ENCODE measurements at regions not wholly inside any gene's neighbourhood (a gene's known extent, or its start where the extent isn't known, plus 50 kb on each side); places are given as distances from the start of the nearest gene placed in this dataset.

- Histone ChIP-seq H3K27ac (ENCODE audit: low read depth, low read length) (no peak overlapping the region), H3K4me2 (ENCODE audit: low read length) (no peak overlapping the region), H3K4me3 (ENCODE audit: insufficient read depth, low read depth, low read length) (no peak overlapping the region), H4K20me1 (ENCODE audit: insufficient read depth, low read length) (no peaks in the 10 kb centered on the region), H3K9me3 (ENCODE audit: insufficient read depth, low read depth, low read length) (peaks cover 4% of the 10 kb centered on the region), H3K4me1 (ENCODE audit: insufficient read depth, low read length) (no peaks in the 10 kb centered on the region), H3K36me3 (ENCODE audit: insufficient read depth, low read length) (no peaks in the 10 kb centered on the region), H3K79me2 (ENCODE audit: insufficient read depth, low read length) (no peaks in the 10 kb centered on the region), H3K27me3 (ENCODE audit: insufficient read depth, low read length) (no peaks in the 10 kb centered on the region), H2AFZ (ENCODE audit: low read depth, low read length) (no peak overlapping the region), H3K9ac (ENCODE audit: low read length) (no peak overlapping the region)
- TF ChIP-seq CTCF (IDR thresholded peaks at IDR 0.05; ENCODE audit: insufficient read depth, low read depth, low read length) (no peak), EZH2 (IDR thresholded peaks at IDR 0.05; ENCODE audit: insufficient read depth, low read length) (no peak)
- Mint-ChIP-seq H3K27ac (ENCODE audit: unreplicated experiment) (no peak overlapping the region), H3K4me3 (ENCODE audit: unreplicated experiment) (no peak overlapping the region), H3K9me3 (ENCODE audit: unreplicated experiment) (peaks cover 2% of the 10 kb centered on the region), H3K4me1 (ENCODE audit: low read depth, unreplicated experiment) (peaks cover 1% of the 10 kb centered on the region), H3K36me3 (ENCODE audit: low read depth, unreplicated experiment) (no peaks in the 10 kb centered on the region), H3K27me3 (ENCODE audit: low read depth, unreplicated experiment) (peaks cover 3% of the 10 kb centered on the region)
- FAIRE-seq (no peak), DNase-seq (ENCODE audit: low read depth) (no peak)
These were observed 459.0 kb downstream of the SH2D4B start for GRCh38 chr10:80996615-80997193.

GRCh38 chr10:81000781-81001180 lies 463.1 kb downstream of the SH2D4B start:
- H3K27ac Mint-ChIP-seq (ENCODE audit: unreplicated experiment) = no peak overlapping the region

More at GRCh38 chr10:81000781-81001180, 463.1 kb downstream of the SH2D4B start:
- Mint-ChIP-seq H3K36me3 (ENCODE audit: low read depth, unreplicated experiment) (no peaks in the 10 kb centered on the region), H3K27me3 (ENCODE audit: low read depth, unreplicated experiment) (peaks cover 3% of the 10 kb centered on the region), H3K4me1 (ENCODE audit: low read depth, unreplicated experiment) (peaks cover 5% of the 10 kb centered on the region), H3K9me3 (ENCODE audit: unreplicated experiment) (peaks cover 2% of the 10 kb centered on the region), H3K4me3 (ENCODE audit: unreplicated experiment) (no peak overlapping the region)
- H3K4me3 ChIP-seq (ENCODE audit: insufficient read depth, low read depth, low read length) = no peak overlapping the region
- no peak for TF ChIP-seq EZH2 (IDR thresholded peaks at IDR 0.05; ENCODE audit: insufficient read depth, low read length)
- TF ChIP-seq CTCF (IDR thresholded peaks at IDR 0.05; ENCODE audit: insufficient read depth, low read depth, low read length) = no peak
- DNase-seq (ENCODE audit: low read depth) = no peak
- no peaks in the 10 kb centered on the region for H4K20me1 ChIP-seq (ENCODE audit: insufficient read depth, low read length)
- H3K27me3 ChIP-seq (ENCODE audit: insufficient read depth, low read length) = no peaks in the 10 kb centered on the region
- H3K4me2 ChIP-seq (ENCODE audit: low read length) = no peak overlapping the region
- H3K36me3 ChIP-seq (ENCODE audit: insufficient read depth, low read length) = no peaks in the 10 kb centered on the region
- H2AFZ ChIP-seq (ENCODE audit: low read depth, low read length) = no peak overlapping the region
- H3K9ac ChIP-seq (ENCODE audit: low read length) = no peak overlapping the region
- peaks cover 4% of the 10 kb centered on the region for H3K9me3 ChIP-seq (ENCODE audit: insufficient read depth, low read depth, low read length)
- H3K79me2 ChIP-seq (ENCODE audit: insufficient read depth, low read length) = no peaks in the 10 kb centered on the region
- no peaks in the 10 kb centered on the region for H3K4me1 ChIP-seq (ENCODE audit: insufficient read depth, low read length)
- no peak overlapping the region for H3K27ac ChIP-seq (ENCODE audit: low read depth, low read length)
- no peak for FAIRE-seq

All from astrocyte (in vitro differentiated cells and primary cell).